GM12891 (cell line): ENCODE measurements at regions not wholly inside any gene's neighbourhood (a gene's known extent, or its start where the extent isn't known, plus 50 kb on each side); places are given as distances from the start of the nearest gene placed in this dataset.

ENCODE experiments used
- POLR2A ChIP-seq: IDR thresholded peaks from 2 replicates; pipeline ENCODE4 v1.6.1; 2011; ENCODE audit warnings: low read depth, low read length, control low read depth
- POLR2AphosphoS5 ChIP-seq: IDR thresholded peaks from 2 replicates; pipeline ENCODE4 v1.6.1; 2011; ENCODE audit warnings: low read depth, low read length, control low read depth

- TF ChIP-seq POLR2AphosphoS5 (no peak), POLR2A (no peak)
Measured at GRCh38 chr5:37915097-37915736, 75.4 kb upstream of the GDNF start.
